ENCODE measurements at regions not wholly inside any gene's neighbourhood (a gene's known extent, or its start where the extent isn't known, plus 50 kb on each side); places are given as distances from the start of the nearest gene placed in this dataset.
"Not testable (repeated sequence)": the region's sequence is repeated elsewhere in the genome, so short reads cannot be mapped to it uniquely, and the experiment has no call there.

DNA sequence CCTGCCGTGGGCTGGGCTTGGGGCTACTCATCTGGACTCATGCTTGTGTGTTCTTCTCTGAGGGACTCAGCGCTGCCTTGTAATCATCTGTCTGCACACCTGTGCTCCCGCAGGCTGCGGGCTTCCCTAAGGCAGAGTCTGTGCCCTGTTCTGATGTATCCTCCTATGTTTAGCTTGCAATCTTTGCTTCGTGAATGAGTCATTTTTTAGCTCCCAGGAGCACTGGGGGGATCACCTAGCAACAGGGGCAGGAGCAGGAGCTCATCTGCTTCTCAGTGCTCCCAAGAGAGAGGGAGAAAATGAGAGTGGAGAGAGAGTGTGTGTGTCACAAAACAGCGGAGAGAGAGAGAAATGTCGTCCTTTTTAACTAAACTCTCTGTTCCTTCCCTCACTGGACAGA lies 202.4 kb upstream of the ZNF618 start:
- Mint-ChIP-seq H3K27me3 (ENCODE audit: insufficient read depth) (peaks cover 20% of the 10 kb centered on the region), H3K27ac (no peak overlapping the region), H3K9me3 (no peaks in the 10 kb centered on the region), H3K4me3 (no peak overlapping the region), H3K4me1 (ENCODE audit: low read depth) (no peaks in the 10 kb centered on the region), H3K36me3 (ENCODE audit: low read depth) (no peaks in the 10 kb centered on the region)
- intact Hi-C loops (cut with micrococcal nuclease) = no loop called here
- no peak for DNase-seq (ENCODE audit: low spot score)

DNA sequence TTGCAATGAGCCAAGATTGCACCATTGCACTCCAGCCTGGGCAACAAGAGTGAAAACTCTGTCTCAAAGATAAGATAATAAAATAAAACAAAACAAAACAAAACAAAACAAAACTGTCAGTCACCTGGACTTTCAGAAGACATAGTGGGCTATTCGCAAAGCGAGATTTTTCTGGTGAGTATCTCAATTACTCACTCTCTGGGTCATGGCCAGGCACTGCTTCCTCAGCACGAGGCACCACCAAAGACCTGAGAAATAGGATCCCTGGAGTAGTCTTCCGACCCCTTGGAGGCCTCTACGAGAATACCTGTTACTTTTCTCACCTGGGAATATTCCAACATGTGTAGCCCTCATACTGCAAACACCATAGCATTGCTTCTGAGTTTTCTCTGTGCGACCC lies 201.7 kb upstream of the ZNF618 start:
- Mint-ChIP-seq H3K4me1 (ENCODE audit: low read depth) (no peaks in the 10 kb centered on the region), H3K9me3 (no peaks in the 10 kb centered on the region), H3K36me3 (ENCODE audit: low read depth) (no peaks in the 10 kb centered on the region), H3K27me3 (ENCODE audit: insufficient read depth) (peaks cover 15% of the 10 kb centered on the region), H3K4me3 (no peak overlapping the region), H3K27ac (no peak overlapping the region)
- DNase-seq (ENCODE audit: low spot score) = no peak
- intact Hi-C loops (cut with micrococcal nuclease) = no loop called here

DNA sequence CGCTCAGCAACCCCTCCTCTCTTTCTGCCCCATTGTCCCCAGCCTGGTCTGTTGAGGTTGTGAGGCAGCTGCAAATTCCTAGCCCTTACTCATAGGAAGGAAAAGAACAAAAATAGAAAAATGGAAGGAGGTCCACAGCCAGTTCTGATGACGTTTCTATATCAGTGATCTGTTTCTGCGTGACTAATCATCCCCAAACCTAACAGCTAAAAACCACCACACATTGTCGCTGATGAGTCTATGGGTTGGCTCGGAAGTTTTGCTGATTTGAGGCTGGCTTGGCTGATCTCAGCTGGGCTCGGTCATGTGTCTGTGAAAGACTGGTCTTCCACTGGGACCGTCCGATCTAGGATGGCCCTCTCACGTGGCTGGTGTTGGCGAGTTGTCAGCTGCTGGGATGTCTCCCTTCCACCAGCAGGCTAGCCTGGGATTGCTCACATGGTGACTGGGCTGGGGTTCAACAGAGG lies 200.6 kb upstream of the ZNF618 start:
- Mint-ChIP-seq H3K4me1 (ENCODE audit: low read depth) (no peaks in the 10 kb centered on the region), H3K36me3 (ENCODE audit: low read depth) (no peaks in the 10 kb centered on the region), H3K9me3 (no peaks in the 10 kb centered on the region), H3K27ac (no peak overlapping the region), H3K27me3 (ENCODE audit: insufficient read depth) (peaks cover 18% of the 10 kb centered on the region), H3K4me3 (no peak overlapping the region)
- DNase-seq (ENCODE audit: low spot score) = no peak
- intact Hi-C loops (cut with micrococcal nuclease) = no loop called here

DNA sequence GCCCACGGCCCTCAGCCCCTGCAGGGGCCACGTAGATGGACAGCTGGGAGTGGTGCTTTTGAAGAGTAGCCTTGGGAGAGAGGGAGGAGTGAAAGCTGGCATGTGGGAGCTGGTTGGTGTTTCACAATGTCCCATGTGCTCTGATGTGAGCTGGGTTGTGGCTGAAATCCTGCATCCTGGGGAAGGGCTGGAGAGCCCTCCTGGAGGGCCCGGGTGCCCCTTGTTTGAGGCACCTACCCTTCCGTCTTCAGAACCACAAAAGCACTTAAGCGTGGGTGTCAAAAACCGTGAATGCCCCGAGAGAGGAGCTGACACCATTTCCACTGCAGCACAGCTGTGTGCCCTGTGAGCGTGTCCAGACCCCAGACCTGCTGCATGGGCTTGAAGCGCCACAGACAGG lies 199.1 kb upstream of the ZNF618 start:
- H3K27ac Mint-ChIP-seq = no peak overlapping the region
- DNase-seq (ENCODE audit: low spot score) = no peak
- H3K4me3 Mint-ChIP-seq = no peak overlapping the region
- H3K9me3 Mint-ChIP-seq = no peaks in the 10 kb centered on the region
- no peaks in the 10 kb centered on the region for H3K4me1 Mint-ChIP-seq (ENCODE audit: low read depth)
- peaks cover 18% of the 10 kb centered on the region for H3K27me3 Mint-ChIP-seq (ENCODE audit: insufficient read depth)
- no peaks in the 10 kb centered on the region for H3K36me3 Mint-ChIP-seq (ENCODE audit: low read depth)
- intact Hi-C loops (cut with micrococcal nuclease) = no loop called here

DNA sequence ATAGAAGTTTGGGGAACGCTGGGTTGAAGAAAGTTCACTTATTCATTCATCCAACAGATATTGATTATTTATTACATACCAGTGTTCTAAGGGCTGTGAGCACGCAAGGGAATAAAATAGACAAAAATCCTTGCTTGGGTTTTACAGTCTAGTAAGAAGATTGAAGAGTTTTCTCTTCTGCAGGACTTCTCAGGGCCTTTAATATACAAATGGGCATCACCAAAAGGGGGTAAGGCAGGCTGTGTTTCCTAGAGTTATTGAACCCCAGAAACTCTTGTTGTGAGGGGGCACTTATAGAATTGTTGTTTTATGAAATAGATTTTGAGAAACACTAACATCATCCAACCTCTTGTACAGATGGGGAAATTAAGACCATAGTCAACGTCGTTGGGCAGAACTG lies 198.5 kb upstream of the ZNF618 start:
- intact Hi-C loops (cut with micrococcal nuclease) = no loop called here
- no peak for DNase-seq (ENCODE audit: low spot score)
- H3K36me3 Mint-ChIP-seq (ENCODE audit: low read depth) = no peaks in the 10 kb centered on the region
- peaks cover 21% of the 10 kb centered on the region for H3K27me3 Mint-ChIP-seq (ENCODE audit: insufficient read depth)
- peaks cover 3% of the 10 kb centered on the region for H3K4me1 Mint-ChIP-seq (ENCODE audit: low read depth)
- H3K27ac Mint-ChIP-seq = no peak overlapping the region
- H3K4me3 Mint-ChIP-seq = no peak overlapping the region
- H3K9me3 Mint-ChIP-seq = no peaks in the 10 kb centered on the region

DNA sequence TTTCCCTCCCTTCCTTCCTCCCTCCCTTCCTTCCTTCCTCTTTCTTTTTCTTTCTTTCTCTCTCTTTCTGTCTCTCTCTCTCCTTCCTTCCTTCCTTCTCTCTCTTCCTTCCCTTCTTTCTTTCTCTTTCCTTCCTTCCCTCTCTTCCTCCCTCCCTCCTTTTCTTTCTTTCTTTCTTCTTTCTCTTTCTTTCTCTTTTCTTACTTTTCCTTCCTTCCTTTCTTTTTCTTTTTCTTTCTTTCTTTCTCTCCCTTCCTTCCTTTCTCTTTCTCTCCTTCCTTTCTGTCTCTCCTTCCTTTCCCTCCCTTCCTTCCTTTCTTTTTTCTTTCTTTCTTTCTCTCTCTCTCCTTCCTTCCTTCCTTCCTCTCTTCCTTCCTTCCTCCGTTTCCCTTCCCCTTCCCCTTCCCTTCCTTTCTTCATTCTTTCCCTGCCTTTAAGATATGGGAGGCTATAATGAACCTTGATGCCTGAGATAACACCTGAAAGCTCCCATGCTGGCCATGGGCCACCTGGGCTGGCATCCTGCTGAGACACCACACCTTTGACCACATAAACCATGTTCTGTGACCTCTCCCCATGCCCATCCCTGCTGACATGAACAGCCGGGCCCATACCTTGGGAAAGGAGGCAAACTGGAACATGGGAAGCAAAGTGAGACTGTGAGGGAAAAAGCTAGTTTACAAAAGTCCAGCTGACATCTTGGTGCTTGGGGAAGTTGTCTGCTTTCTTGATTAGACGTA lies 197.8 kb upstream of the ZNF618 start:
- H3K27me3 Mint-ChIP-seq (ENCODE audit: insufficient read depth) = peaks cover 22% of the 10 kb centered on the region

DNA sequence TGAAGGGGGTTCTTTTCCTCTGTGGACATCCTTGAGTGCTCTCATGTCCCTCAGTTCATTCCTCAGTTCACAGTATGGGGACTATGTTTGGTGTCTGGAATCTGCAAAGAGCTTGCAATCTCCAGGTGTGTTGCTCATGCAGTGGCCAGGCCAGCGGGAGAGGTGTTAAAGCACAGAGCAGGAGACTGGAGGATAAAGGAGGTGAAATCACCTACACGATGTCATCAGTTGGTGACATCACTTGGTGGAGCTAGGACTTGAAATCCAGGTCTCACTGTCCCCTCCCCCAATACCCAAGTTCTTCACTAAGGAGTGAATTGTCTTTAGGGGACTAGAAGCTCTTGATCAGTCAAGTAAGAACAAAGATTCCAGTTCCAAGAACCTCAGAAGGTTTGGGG lies 197.3 kb upstream of the ZNF618 start:
- H3K4me1 Mint-ChIP-seq (ENCODE audit: low read depth) = peaks cover 5% of the 10 kb centered on the region
- no peaks in the 10 kb centered on the region for H3K36me3 Mint-ChIP-seq (ENCODE audit: low read depth)
- no peak for DNase-seq (ENCODE audit: low spot score)
- no peak overlapping the region for H3K4me3 Mint-ChIP-seq
- no peaks in the 10 kb centered on the region for H3K9me3 Mint-ChIP-seq
- peaks cover 24% of the 10 kb centered on the region for H3K27me3 Mint-ChIP-seq (ENCODE audit: insufficient read depth)
- no peak overlapping the region for H3K27ac Mint-ChIP-seq
- intact Hi-C loops (cut with micrococcal nuclease) = no loop called here

More for the DNA sequence above, 197.8 kb upstream of the ZNF618 start:
- H3K4me1 Mint-ChIP-seq (ENCODE audit: low read depth) = peaks cover 5% of the 10 kb centered on the region
- H3K9me3 Mint-ChIP-seq = no peaks in the 10 kb centered on the region
- H3K36me3 Mint-ChIP-seq (ENCODE audit: low read depth) = no peaks in the 10 kb centered on the region
- H3K4me3 Mint-ChIP-seq = no peak overlapping the region
- DNase-seq (ENCODE audit: low spot score) = no peak
- intact Hi-C loops (cut with micrococcal nuclease) = no loop called here
- no peak overlapping the region for H3K27ac Mint-ChIP-seq

DNA sequence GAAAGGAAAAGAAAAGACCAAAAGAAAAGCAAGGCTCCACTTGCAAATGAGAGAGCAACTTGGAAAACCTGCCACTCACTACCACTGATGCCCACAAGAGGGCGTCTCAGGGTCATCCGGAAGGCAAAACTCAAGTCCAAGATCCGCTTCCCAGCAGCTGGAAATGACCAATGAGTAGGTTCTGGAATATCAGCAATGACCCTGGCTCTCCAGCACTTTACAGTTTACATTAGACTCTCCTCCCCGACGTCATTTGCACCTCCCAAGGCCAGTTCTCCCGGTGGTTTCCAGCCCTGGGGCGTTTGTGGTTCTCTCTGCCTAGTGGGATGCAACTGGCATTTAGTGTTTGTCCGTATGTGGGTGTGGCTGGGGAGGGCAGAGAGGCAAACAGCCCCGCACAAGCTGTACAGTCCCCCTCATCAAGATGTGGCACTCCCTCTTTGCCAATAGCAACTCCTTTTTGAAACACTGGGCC lies 193.8 kb upstream of the ZNF618 start:
- Mint-ChIP-seq H3K9me3 (no peaks in the 10 kb centered on the region), H3K27me3 (ENCODE audit: insufficient read depth) (peaks cover 34% of the 10 kb centered on the region), H3K27ac (no peak overlapping the region), H3K36me3 (ENCODE audit: low read depth) (no peaks in the 10 kb centered on the region), H3K4me3 (no peak overlapping the region), H3K4me1 (ENCODE audit: low read depth) (peaks cover 5% of the 10 kb centered on the region)
- intact Hi-C loops (cut with micrococcal nuclease) = loop anchor here (5.0 kb wide), 1 partner anchor 195 kb away; the partner anchor contains the start of gene ZNF618
- DNase-seq (ENCODE audit: low spot score) = no peak

DNA sequence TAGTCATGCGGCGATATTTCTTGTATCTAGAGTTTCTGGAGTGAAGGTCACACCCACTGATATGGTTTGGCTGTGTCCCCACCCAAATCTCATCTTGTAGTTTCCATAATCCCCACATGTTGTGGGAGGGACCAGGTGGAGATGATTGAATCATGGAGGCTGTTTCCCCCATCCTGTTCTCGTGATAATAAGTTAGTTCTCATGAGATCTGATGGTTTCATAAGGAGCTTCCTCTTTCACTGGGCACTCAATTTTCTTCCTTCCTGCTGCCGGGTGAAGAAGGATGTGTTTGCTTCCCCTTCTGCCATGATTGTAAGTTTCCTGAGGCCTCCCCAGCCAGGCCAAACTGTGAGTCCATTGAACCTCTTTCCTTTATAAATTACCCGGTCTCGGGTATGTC lies 190.5 kb upstream of the ZNF618 start:
- H3K27ac Mint-ChIP-seq; H3K9me3 Mint-ChIP-seq; H3K4me3 Mint-ChIP-seq; H3K4me1 Mint-ChIP-seq (ENCODE audit: low read depth); intact Hi-C loops (cut with micrococcal nuclease); H3K36me3 Mint-ChIP-seq (ENCODE audit: low read depth); DNase-seq (ENCODE audit: low spot score): not testable (repeated sequence)
- peaks cover 47% of the 10 kb centered on the region for H3K27me3 Mint-ChIP-seq (ENCODE audit: insufficient read depth)

DNA sequence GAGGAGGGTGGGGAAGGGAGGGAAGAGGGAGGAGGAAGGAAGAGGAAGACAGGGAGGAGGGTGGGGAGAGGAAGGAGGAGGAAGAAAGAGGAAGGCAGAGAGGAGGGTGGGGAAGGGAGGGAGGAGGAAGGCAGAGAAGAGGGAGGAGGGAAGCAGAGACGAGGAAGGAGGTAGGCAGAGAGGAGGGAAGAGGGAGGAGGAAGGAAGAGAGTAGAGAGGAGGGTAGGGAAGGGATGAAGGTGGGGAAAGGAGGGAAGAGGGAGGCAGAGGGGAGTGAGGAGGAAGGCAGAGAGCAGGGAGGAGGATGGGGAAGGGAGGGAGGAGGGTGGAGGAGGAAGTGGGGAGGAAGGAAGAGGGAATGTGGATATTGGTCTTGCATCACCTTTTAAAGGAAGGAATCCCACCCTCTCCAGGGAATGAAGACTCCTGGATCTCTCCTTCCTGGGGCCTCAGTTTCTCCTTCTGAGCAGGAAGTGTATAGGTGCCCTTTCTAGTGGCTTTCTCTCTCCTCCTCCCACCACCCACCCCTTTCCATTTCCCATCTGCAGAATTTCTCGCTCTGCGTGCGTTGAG lies 188.9 kb upstream of the ZNF618 start:
- no peak for DNase-seq (ENCODE audit: low spot score)
- Mint-ChIP-seq H3K27me3 (ENCODE audit: insufficient read depth) (peaks cover 47% of the 10 kb centered on the region), H3K27ac (no peak overlapping the region), H3K9me3 (no peaks in the 10 kb centered on the region), H3K4me1 (ENCODE audit: low read depth) (peaks cover 5% of the 10 kb centered on the region), H3K36me3 (ENCODE audit: low read depth) (no peaks in the 10 kb centered on the region), H3K4me3 (no peak overlapping the region)
- intact Hi-C loops (cut with micrococcal nuclease) = no loop called here

DNA sequence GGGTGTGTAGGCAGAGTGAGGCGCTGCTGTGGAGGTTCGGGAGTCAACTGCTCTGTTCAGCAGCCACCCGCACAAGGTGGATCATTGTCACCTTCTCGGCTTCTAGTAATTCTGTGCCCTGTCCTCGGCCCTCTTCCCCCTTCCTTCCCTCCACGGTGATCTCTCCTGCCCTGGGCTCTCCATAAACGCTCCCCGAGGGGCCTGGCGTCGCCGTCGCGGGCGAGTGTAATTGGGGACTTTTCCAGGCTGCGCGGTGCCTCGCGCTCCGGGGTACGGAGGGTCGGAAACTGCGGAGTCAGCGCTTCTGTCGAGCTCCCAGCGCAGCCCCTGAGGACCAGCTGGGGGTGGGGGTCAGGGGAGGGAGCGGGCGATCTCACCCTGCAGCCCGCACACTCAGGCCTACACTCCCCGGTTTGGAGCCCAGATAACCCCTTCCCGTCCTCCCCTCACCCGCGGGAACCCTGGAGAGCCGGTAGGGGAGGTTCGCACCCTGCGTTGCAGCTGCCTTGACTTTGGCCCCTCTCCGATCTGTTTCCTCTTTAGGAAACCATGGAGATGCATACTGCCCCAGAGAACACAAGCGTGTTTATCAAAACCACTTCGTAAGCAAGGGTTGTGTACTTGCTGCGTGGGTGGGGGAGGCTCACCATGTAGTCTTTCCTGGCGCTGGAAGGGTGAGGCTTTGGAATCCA lies 188.3 kb upstream of the ZNF618 start:
- Mint-ChIP-seq H3K4me3 (no peak overlapping the region), H3K27ac (no peak overlapping the region), H3K4me1 (ENCODE audit: low read depth) (no peaks in the 10 kb centered on the region), H3K9me3 (no peaks in the 10 kb centered on the region), H3K36me3 (ENCODE audit: low read depth) (no peaks in the 10 kb centered on the region), H3K27me3 (ENCODE audit: insufficient read depth) (peaks cover 43% of the 10 kb centered on the region)
- no peak for DNase-seq (ENCODE audit: low spot score)
- intact Hi-C loops (cut with micrococcal nuclease) = no loop called here

DNA sequence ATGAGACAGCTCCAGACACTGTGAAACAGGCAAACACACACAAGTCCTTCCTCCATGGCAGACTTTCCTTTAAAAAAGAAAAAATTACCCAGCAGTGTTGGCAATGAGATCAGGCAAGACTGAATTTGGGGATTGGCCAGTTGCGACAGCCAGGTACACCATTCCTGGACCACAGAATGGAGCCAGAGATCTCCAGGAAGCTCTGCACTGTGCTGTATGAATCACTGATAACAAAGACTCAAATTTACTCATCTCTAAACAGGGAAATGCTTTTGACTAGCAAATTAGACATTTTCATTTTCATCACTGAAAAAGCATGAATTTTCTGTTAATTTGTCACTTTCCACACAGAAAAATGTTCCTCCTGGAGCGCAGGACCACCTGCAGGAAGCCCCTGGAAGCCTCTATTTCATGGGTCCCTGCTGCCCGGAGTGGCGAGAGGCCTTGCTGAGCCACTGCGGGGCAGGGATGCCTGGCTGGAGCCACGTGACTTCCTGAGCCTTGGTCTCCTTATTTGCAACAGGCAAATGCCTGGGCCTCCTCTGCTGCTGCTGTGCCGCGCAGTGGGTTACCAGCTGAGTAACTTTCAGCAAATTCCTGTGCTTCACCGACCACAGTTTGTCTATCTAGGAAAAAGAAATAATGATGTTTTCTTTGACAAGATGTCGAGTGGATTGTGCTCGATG lies 185.9 kb upstream of the ZNF618 start:
- DNase-seq (ENCODE audit: low spot score) = no peak
- H3K36me3 Mint-ChIP-seq (ENCODE audit: low read depth) = no peaks in the 10 kb centered on the region
- intact Hi-C loops (cut with micrococcal nuclease) = no loop called here
- no peaks in the 10 kb centered on the region for H3K9me3 Mint-ChIP-seq
- no peak overlapping the region for H3K27ac Mint-ChIP-seq
- no peak overlapping the region for H3K4me3 Mint-ChIP-seq
- no peaks in the 10 kb centered on the region for H3K4me1 Mint-ChIP-seq (ENCODE audit: low read depth)
- peaks cover 36% of the 10 kb centered on the region for H3K27me3 Mint-ChIP-seq (ENCODE audit: insufficient read depth)

DNA sequence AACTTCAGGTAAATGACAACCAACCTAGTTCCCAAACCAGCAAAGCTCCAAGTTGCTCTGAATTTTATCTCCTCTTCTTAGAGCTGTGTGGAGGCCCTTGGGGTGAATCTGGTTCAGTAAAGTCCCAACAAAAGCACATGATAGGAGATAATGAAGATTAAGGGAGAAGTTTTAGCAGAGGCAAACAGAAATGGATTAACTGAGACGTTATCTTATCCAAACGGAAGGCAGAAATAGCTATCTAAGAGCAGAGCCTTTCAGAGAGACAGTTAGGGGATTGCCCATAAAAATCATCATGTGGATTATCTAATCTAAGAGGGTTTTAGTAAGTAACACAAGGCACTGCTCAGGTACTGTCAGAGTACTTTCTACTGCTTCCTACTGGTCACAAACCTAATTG lies 183.9 kb upstream of the ZNF618 start:
- Mint-ChIP-seq H3K36me3 (ENCODE audit: low read depth) (no peaks in the 10 kb centered on the region), H3K27ac (no peak overlapping the region), H3K27me3 (ENCODE audit: insufficient read depth) (peaks cover 19% of the 10 kb centered on the region), H3K9me3 (no peaks in the 10 kb centered on the region), H3K4me1 (ENCODE audit: low read depth) (no peaks in the 10 kb centered on the region), H3K4me3 (no peak overlapping the region)
- intact Hi-C loops (cut with micrococcal nuclease) = no loop called here
- no peak for DNase-seq (ENCODE audit: low spot score)

Data from activated T-helper 1 cell treated with anti-CD3 and anti-CD28 coated beads, Interleukin-12 subunit alpha, Interleukin-12 subunit beta, Interleukin-2, Interleukin-4 antibody, amounts not matched to agents 30 ng/mL and 10 ng/mL and 1 ng/mL, durations not matched to agents 14 hours and 24 hours and 36 hours (primary cell).